ENCODE measurements at regions not wholly inside any gene's neighbourhood (a gene's known extent, or its start where the extent isn't known, plus 50 kb on each side); places are given as distances from the start of the nearest gene placed in this dataset.
"Not testable (repeated sequence)": the region's sequence is repeated elsewhere in the genome, so short reads cannot be mapped to it uniquely, and the experiment has no call there.

DNA sequence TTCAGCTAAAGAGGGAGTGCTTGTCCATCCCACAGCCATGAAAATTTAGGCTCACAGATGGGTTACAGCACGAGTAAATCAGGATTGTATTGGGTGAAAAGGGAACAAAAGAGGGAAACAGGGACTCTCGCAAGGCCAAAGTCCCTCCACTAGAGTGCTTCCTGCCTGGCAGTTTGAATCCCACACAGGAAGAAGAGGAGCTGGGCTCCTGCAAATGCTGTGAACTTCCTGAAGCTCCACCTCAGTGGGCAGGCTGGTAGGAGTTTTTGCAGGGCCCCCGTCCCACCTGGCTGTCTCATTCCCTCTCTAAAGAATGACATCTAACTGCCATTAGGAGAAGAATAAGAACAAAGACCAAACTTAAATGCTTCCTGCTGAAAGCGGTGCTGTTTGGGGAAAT is 712.0 kb upstream of the PRMT6 start:
- H3K36me3 ChIP-seq (ENCODE audit: control insufficient read depth, insufficient read depth, low read length) = no peaks in the 10 kb centered on the region
- TF ChIP-seq, protein P1, sequence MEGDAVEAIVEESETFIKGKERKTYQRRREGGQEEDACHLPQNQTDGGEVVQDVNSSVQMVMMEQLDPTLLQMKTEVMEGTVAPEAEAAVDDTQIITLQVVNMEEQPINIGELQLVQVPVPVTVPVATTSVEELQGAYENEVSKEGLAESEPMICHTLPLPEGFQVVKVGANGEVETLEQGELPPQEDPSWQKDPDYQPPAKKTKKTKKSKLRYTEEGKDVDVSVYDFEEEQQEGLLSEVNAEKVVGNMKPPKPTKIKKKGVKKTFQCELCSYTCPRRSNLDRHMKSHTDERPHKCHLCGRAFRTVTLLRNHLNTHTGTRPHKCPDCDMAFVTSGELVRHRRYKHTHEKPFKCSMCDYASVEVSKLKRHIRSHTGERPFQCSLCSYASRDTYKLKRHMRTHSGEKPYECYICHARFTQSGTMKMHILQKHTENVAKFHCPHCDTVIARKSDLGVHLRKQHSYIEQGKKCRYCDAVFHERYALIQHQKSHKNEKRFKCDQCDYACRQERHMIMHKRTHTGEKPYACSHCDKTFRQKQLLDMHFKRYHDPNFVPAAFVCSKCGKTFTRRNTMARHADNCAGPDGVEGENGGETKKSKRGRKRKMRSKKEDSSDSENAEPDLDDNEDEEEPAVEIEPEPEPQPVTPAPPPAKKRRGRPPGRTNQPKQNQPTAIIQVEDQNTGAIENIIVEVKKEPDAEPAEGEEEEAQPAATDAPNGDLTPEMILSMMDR (IDR thresholded peaks at IDR 0.05; ENCODE audit: insufficient read depth, low read length, poor library complexity, severe bottlenecking) = no peak
- no peaks in the 10 kb centered on the region for H3K27me3 ChIP-seq (replicated peaks; ENCODE audit: control insufficient read depth, insufficient read depth, low read length)
- H3K4me3 ChIP-seq (replicated peaks; ENCODE audit: low read depth, low read length) = no peak overlapping the region
- no peak for DNase-seq (ENCODE audit: extremely low read depth, insufficient read length)

DNA sequence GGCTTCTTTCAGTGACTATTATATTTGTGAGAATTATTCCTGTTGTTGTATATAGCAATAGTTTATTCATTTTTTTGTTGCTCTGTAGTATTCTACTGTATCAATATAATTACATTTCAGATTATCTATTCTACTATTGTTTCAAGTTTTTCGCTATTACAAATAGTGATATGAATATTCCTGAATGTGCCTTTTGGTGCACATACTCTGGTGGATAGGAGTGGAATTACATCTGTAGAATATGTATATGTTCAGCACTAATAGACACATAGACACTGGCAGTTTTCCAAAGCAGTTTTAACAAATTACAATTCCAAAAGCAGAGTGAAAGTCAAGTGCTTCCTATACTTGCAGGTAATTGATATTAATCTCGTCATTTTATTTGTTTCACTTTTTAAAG is 696.2 kb upstream of the PRMT6 start:
- H3K27me3 ChIP-seq (replicated peaks; ENCODE audit: control insufficient read depth, insufficient read depth, low read length) = no peaks in the 10 kb centered on the region
- DNase-seq (ENCODE audit: extremely low read depth, insufficient read length) = no peak
- TF ChIP-seq, protein P1 (IDR thresholded peaks at IDR 0.05; ENCODE audit: insufficient read depth, low read length, poor library complexity, severe bottlenecking) = peak; percentile 3

DNA sequence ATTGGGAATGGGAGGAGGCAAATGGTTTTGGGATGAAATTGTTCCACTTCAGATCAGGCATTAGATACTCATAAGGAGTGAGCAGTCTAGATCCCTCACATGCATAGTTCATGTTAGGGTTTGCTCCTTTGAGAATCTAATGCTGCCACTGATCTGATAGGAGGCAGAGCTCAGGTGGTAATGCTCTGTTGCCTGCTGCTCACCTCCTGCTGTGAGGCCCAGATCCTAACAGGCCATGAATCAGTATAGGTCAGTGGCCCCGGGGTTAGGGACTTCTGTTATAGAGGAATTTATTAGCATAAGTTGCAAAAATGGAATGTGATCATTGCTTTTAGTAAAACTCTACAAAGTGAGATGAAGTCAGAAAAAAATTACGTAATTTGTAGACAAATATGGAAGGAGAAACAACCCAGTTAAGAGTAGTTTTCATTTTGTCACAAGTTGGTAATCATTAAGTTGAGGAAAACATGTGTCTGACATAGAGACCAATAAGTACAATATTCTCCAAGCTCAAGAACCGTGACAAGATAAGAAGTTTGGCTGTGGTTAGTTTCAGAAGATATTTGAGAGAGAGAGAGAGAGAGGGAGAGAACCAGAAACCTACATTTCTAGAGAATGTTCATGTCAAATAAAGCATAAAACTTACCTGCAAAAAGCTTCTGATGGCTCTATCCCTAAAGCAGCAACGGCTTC is 689.7 kb upstream of the PRMT6 start:
- DNase-seq (ENCODE audit: extremely low read depth, insufficient read length) = no peak
- Histone ChIP-seq H3K36me3 (ENCODE audit: control insufficient read depth, insufficient read depth, low read length) (no peaks in the 10 kb centered on the region), H3K27me3 (replicated peaks; ENCODE audit: control insufficient read depth, insufficient read depth, low read length) (no peaks in the 10 kb centered on the region), H3K4me3 (replicated peaks; ENCODE audit: low read depth, low read length) (no peak overlapping the region)
- TF ChIP-seq, protein P1 (IDR thresholded peaks at IDR 0.05; ENCODE audit: insufficient read depth, low read length, poor library complexity, severe bottlenecking) = no peak

More for the DNA sequence above, 696.2 kb upstream of the PRMT6 start:
- Histone ChIP-seq H3K4me3 (replicated peaks; ENCODE audit: low read depth, low read length) (no peak overlapping the region), H3K36me3 (ENCODE audit: control insufficient read depth, insufficient read depth, low read length) (no peaks in the 10 kb centered on the region)

DNA sequence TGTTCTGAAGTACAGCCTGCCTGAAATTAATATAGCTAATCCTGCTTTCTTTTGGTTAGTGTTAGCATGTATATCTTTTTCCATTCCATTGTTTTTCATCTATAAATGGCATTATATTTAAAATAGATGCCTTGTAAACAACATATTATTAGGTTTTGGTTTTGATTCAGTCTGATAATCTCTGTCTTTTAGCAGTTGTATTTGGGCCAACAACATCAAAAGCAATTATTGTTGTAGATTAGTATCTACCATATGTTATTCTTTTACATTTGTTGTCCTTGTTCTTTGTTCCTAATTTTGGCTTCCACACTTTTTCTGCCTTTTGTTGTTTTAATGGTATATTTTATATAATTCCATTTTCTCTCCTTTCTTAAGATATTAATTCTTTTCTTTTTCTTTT is 678.2 kb upstream of the PRMT6 start:
- no peak overlapping the region for H3K4me3 ChIP-seq (replicated peaks; ENCODE audit: low read depth, low read length)
- no peaks in the 10 kb centered on the region for H3K36me3 ChIP-seq (ENCODE audit: control insufficient read depth, insufficient read depth, low read length)
- DNase-seq (ENCODE audit: extremely low read depth, insufficient read length) = no peak
- TF ChIP-seq, protein P1 (IDR thresholded peaks at IDR 0.05; ENCODE audit: insufficient read depth, low read length, poor library complexity, severe bottlenecking) = no peak
- no peaks in the 10 kb centered on the region for H3K27me3 ChIP-seq (replicated peaks; ENCODE audit: control insufficient read depth, insufficient read depth, low read length)

GRCh38 chr1:106380772-106381171 is 675.7 kb upstream of the PRMT6 start:
- no peak for DNase-seq (ENCODE audit: extremely low read depth, insufficient read length)
- H3K27me3 ChIP-seq (replicated peaks; ENCODE audit: control insufficient read depth, insufficient read depth, low read length) = no peaks in the 10 kb centered on the region
- no peaks in the 10 kb centered on the region for H3K36me3 ChIP-seq (ENCODE audit: control insufficient read depth, insufficient read depth, low read length)
- no peak overlapping the region for H3K4me3 ChIP-seq (replicated peaks; ENCODE audit: low read depth, low read length)
- TF ChIP-seq, protein P1 (IDR thresholded peaks at IDR 0.05; ENCODE audit: insufficient read depth, low read length, poor library complexity, severe bottlenecking) = no peak

DNA sequence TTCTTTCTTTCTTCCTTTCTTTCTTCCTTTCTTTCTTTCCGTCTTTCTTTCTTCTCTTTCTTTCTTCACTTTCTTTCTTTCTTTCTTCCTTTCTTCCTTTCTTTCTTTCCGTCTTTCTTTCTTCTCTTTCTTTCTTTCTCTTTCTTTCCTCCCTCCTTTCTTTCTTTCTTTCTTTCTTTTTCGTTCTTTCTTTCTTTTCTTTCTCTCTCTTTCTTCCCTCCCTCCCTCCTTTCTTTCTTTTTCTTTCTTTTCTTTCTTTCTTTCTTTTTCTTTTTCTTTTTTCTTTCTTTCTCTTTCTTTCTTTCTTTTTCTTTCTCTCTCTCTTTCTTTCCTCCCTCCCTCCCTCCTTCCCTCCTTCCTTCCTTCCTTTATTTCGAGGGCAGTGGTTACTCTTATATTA is 667.3 kb upstream of the PRMT6 start:
- DNase-seq (ENCODE audit: extremely low read depth, insufficient read length); H3K27me3 ChIP-seq (replicated peaks; ENCODE audit: control insufficient read depth, insufficient read depth, low read length): not testable (repeated sequence)

More for the DNA sequence above, 667.3 kb upstream of the PRMT6 start:
- not testable (repeated sequence) for H3K36me3 ChIP-seq (ENCODE audit: control insufficient read depth, insufficient read depth, low read length); H3K4me3 ChIP-seq (replicated peaks; ENCODE audit: low read depth, low read length)
